HG03565 (cell line): ENCODE measurements at regions not wholly inside any gene's neighbourhood (a gene's known extent, or its start where the extent isn't known, plus 50 kb on each side); places are given as distances from the start of the nearest gene placed in this dataset.
"Not testable (repeated sequence)": the region's sequence is repeated elsewhere in the genome, so short reads cannot be mapped to it uniquely, and the experiment has no call there.

Experiments
- ATAC-seq: cut with Tn5 transposase; IDR thresholded peaks from one replicate; pipeline ENCODE4 v1.9.1; 2021; ENCODE audit warnings: mild to moderate bottlenecking, moderate library complexity; ENCODE audit not compliant: unreplicated experiment

GRCh38 chr9:82763656-82764055 is 299.3 kb downstream of the RASEF start:
- ATAC-seq, result no peak

GRCh38 chr9:82764061-82764668 is 298.8 kb downstream of the RASEF start:
- ATAC-seq, result no peak

DNA sequence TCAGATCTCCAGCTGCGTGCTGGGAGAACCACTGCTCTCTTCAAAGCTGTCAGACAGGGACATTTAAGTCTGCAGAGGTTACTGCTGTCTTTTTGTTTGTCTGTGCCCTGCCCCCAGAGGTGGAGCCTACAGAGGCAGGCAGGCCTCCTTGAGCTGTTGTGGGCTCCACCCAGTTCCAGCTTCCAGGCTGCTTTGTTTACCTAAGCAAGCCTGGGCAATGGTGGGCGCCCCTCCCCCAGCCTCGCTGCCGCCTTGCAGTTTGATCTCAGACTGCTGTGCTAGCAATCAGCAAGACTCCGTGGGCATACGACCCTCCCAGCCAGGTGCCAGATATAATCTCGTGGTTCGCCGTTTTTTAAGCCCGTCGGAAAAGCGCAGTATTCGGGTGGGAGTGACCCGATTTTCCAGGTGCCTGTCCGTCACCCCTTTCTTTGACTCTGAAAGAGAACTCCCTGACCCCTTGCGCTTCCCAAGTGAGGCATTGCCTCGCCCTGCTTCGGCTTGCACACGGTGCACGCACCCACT is 288.2 kb downstream of the RASEF start:
- not testable (repeated sequence) for ATAC-seq

- no peak for ATAC-seq
Measured at GRCh38 chr9:82776508-82776907, 286.4 kb downstream of the RASEF start.

DNA sequence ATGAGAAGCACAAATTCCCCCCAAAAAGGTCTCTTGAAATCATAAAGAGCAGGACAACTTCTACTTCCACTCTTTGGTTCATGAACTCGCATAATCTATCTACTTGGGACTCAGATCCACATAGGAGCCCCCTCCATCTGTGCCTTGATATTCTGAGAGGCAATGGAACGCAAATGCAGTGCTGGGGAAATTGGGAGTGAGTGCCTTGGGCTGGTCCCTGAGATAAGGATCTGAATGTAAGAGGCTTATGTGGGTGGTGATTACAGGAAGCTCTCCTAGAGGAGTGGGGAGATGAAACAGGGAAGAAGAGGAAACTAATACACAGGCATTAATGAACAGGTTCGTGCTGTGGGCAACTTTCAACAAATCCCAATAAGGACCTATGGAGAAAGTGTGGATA is 285.6 kb downstream of the RASEF start:
- ATAC-seq, result no peak

DNA sequence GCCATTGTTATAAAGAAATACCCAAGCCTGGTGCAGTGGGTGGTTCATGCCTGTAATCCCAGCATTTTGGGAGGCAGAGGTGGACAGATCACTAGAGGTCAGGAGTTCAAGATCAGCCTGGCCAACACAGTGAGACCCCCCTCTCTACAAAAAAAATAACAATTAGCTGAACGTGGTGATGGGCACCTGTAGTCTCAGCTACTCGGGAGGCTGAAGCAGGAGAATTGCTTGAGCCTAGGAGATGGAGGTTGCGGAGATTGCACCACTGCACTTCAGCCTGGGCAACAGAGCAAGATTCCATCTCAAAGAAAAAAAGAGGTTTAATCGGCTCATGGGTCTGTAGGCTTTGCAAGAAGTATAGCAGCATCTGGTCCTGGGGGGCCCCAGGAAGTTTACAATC is 284.0 kb downstream of the RASEF start:
- not testable (repeated sequence) for ATAC-seq

DNA sequence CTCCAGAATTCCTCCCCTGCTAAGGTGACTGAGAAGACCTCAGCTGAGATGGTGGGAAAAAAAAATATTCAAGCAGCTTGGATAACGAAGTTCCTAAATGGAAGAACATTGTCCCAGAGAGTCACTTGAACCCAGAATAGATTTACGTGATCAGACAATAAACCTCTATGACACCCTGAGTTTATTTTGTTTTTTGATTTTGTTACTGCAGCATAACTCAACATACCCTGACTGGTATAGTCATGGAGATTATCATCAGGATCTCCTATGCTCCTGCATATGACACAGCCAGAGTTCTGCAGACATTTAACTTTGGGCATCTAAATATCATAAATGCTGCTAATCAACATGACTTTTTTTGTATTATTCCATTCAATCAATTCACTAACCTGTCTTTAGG is 282.9 kb downstream of the RASEF start:
- ATAC-seq, result no peak

DNA sequence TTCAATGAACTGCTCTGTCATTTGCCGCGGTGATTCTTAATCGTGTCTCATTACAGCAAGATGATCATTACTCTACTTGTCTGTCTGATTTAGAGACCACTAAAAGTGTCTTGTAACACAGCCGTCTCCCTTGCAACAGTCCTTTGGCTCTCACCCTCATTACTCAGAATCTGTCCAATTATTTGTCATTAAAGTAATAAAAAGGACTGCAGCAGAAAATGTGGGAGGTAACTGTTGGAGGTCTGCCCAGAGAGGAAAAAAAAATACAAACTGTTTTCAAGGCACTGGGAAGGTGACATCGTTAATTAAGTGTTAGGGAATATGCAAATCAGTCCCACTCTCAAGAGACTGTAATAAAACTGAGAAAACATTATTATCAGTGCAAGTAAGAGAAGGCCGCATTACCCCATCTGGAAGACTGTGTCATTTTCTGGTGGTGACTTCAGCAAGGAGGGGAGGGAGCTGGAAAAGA is 281.0 kb downstream of the RASEF start:
- ATAC-seq, result no peak

- ATAC-seq, result no peak
Measured at GRCh38 chr9:82783045-82783444, 279.9 kb downstream of the RASEF start.

GRCh38 chr9:82784589-82784988 is 278.4 kb downstream of the RASEF start:
- ATAC-seq, result no peak

GRCh38 chr9:82789155-82789824 is 273.7 kb downstream of the RASEF start:
- no peak for ATAC-seq

- no peak for ATAC-seq
Measured at GRCh38 chr9:82790875-82791274, 272.1 kb downstream of the RASEF start.

- ATAC-seq, result no peak
Measured at GRCh38 chr9:82791692-82792091, 271.2 kb downstream of the RASEF start.

- no peak for ATAC-seq
Measured at GRCh38 chr9:82797534-82797933, 265.4 kb downstream of the RASEF start.

- ATAC-seq, result no peak
Measured at GRCh38 chr9:82799286-82799685, 263.7 kb downstream of the RASEF start.

GRCh38 chr9:82805027-82805426 is 257.9 kb downstream of the RASEF start:
- ATAC-seq, result no peak

- no peak for ATAC-seq
Measured at GRCh38 chr9:82808478-82808877, 254.5 kb downstream of the RASEF start.

GRCh38 chr9:82810915-82811314 is 252.0 kb downstream of the RASEF start:
- no peak for ATAC-seq

- ATAC-seq, result no peak
Measured at GRCh38 chr9:82819260-82819659, 243.7 kb downstream of the RASEF start.

DNA sequence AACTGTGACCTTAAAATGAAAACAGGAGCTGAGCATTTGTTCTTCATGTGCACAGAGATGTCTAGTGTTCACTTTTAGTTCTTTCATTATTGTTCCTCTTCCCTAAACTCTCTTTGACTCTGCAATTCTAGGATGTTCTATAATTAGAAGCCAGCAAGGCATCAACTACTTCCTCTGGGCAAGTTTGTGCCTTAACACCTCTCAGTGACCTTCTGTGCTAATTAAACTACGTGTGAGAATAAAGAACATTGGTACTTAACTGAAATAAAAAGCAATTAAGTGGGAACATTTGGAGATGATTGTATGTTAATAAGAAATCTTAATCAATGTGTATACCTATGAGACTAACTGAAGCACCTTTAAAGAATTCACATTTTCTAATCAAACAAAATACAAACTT is 242.8 kb downstream of the RASEF start:
- no peak for ATAC-seq

DNA sequence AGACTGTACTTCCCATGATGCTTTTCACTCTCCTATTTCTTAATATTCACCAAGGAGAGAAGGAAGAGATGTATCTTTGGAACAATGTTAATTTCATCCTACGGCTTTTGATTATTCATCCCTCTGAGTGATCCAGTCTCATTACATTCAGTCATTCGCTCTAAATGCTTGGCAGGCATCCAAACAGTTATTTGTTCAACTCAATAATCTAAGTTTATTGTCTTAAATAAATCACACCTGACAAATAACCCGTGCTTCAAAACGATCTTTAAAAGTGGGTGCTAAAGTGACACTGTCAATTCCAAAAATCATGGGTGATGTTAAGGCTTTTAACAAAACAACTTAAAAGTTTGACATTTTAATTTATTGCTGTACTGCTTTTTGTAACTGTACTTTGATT is 233.1 kb downstream of the RASEF start:
- no peak for ATAC-seq

DNA sequence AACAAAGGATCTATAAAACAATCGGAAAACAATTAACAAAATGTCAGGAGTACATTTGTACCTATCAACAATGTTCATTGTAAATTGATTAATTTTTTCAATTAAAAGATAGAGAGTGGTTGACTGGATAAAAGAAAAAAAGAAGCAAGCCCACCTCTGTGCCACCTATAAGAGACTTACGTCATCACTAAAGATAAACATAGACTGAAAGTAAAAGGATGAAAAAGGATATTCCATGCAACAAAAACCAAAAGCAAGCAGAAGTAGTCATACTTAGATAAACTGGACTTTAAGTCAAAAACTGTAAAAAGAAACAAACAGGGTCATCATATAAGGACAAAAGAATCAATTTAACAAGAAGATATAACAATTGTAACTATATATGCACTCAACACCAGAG is 197.4 kb downstream of the RASEF start:
- no peak for ATAC-seq
